ENCODE measurements at regions not wholly inside any gene's neighbourhood (a gene's known extent, or its start where the extent isn't known, plus 50 kb on each side); places are given as distances from the start of the nearest gene placed in this dataset.

DNA sequence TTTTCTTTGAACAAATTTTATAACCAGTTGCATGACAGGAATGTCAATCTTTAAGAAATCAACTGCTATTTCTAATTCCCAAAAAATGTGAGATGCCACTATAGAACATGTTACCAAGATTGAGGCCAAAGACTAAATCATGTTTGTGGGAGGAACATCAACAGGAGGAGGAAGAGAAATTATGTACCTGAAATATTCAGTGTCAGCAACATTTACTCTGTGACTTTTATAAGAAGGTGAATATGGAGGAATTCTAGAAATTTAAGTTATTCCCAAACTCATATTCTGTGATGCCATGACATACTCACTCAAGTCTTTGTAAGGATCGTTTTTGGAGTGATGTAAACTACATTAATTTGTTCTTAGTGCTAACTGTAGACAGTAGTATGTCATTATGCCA is 408.4 kb downstream of the SH2D4B start:
- intact Hi-C loops (cut with DNase I) = no loop called here
- no peak overlapping the region for H3K4me3 ChIP-seq

DNA sequence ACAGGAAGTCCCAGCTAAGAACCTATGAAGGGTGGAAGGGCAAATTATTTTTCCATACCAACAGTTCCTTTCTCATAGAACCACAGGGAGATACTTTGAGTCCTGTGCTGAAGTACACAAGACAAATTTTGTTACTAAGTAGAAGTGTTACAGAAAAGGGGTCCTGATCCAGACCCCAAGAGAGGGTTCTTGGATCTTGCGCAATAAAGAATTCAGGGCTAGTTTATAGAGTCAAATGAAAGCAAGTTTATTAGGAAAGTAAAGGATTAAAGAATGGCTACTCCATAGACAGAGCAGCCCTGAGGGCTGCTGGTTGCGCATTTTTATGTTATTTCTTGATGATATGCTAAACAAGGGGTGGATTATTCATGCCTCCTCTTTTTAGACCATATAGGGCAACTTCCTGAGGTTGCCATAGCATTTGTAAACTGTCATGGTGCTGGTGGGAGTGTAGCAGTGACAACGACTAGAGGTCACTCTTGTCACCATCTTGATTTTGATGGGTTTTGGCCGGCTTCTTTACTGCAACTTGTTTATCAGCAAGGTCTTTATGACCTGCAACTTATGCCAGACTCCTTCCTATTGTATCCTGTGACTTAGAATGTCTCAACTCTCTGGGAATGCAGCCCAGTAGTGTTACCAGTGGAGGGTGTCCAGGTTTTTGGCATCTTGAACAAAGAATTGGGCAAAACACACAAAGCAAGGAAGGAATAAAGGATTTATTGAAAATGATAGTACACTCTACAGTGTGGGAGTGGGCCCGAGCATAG is 409.4 kb downstream of the SH2D4B start:
- H3K36me3 ChIP-seq = no peaks in the 10 kb centered on the region
- TF ChIP-seq POLR2AphosphoS5 (IDR thresholded peaks at IDR 0.05; ENCODE audit: insufficient read depth in 1 of 2, low read depth in 1 of 2) = no peak
- TF ChIP-seq CTCF (IDR thresholded peaks at IDR 0.05) = no peak
- no peak for TF ChIP-seq POLR2A (IDR thresholded peaks at IDR 0.05)
- H3K27me3 ChIP-seq = no peaks in the 10 kb centered on the region
- H3K9me3 ChIP-seq = no peaks in the 10 kb centered on the region
- H3K4me3 ChIP-seq = no peak overlapping the region
- DNase-seq (ENCODE audit: extremely low spot score in 2 of 2) = no peak
- intact Hi-C loops (cut with DNase I) = no loop called here
- peaks cover 16% of the 10 kb centered on the region for H3K4me1 ChIP-seq
- H3K27ac ChIP-seq = no peak overlapping the region

More for the DNA sequence above, 408.4 kb downstream of the SH2D4B start:
- Histone ChIP-seq H3K27me3 (no peaks in the 10 kb centered on the region), H3K27ac (no peak overlapping the region), H3K36me3 (no peaks in the 10 kb centered on the region), H3K9me3 (no peaks in the 10 kb centered on the region), H3K4me1 (peaks cover 16% of the 10 kb centered on the region)
- no peak for DNase-seq (ENCODE audit: extremely low spot score in 2 of 2)
- TF ChIP-seq CTCF (IDR thresholded peaks at IDR 0.05) = no peak
- TF ChIP-seq POLR2AphosphoS5 (IDR thresholded peaks at IDR 0.05; ENCODE audit: insufficient read depth in 1 of 2, low read depth in 1 of 2) = no peak
- no peak for TF ChIP-seq POLR2A (IDR thresholded peaks at IDR 0.05)

GRCh38 chr10:80949785-80950184 is 412.1 kb downstream of the SH2D4B start:
- no peaks in the 10 kb centered on the region for H3K36me3 ChIP-seq
- no peaks in the 10 kb centered on the region for H3K27me3 ChIP-seq
- DNase-seq (ENCODE audit: extremely low spot score in 2 of 2) = no peak
- H3K4me3 ChIP-seq = no peak overlapping the region
- H3K27ac ChIP-seq = no peak overlapping the region
- TF ChIP-seq CTCF (IDR thresholded peaks at IDR 0.05) = no peak
- no peak for TF ChIP-seq POLR2A (IDR thresholded peaks at IDR 0.05)
- no peak for TF ChIP-seq POLR2AphosphoS5 (IDR thresholded peaks at IDR 0.05; ENCODE audit: insufficient read depth in 1 of 2, low read depth in 1 of 2)
- peaks cover 16% of the 10 kb centered on the region for H3K4me1 ChIP-seq
- intact Hi-C loops (cut with DNase I) = no loop called here
- H3K9me3 ChIP-seq = no peaks in the 10 kb centered on the region

DNA sequence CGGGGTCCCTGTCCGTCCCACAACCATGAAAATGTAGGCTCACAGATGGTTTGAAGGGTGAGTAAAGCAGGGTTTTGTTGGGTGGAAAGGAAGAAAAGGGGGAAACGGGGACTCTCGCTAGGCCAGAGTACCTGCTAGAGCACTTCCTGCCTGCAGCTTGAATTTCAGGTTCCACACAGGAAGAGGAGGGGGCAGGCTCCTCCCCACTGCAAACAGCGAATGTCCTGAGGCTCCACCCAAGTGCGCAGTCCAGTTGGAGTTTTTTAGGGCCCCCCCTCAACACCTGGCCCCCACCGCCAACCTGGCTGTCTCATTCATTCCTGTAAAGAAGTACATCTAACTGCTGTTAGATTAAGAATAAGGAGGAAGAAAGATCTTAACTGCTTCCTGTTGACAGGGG is 414.7 kb downstream of the SH2D4B start:
- no peak for TF ChIP-seq CTCF (IDR thresholded peaks at IDR 0.05)
- no peak for TF ChIP-seq POLR2A (IDR thresholded peaks at IDR 0.05)
- TF ChIP-seq POLR2AphosphoS5 (IDR thresholded peaks at IDR 0.05; ENCODE audit: insufficient read depth in 1 of 2, low read depth in 1 of 2) = no peak
- Histone ChIP-seq H3K4me3 (no peak overlapping the region), H3K27me3 (no peaks in the 10 kb centered on the region), H3K9me3 (no peaks in the 10 kb centered on the region), H3K27ac (no peak overlapping the region), H3K4me1 (peaks cover 3% of the 10 kb centered on the region), H3K36me3 (no peaks in the 10 kb centered on the region)
- intact Hi-C loops (cut with DNase I) = no loop called here
- no peak for DNase-seq (ENCODE audit: extremely low spot score in 2 of 2)

- H3K4me3 ChIP-seq = no peak overlapping the region
- H3K27ac ChIP-seq = no peak overlapping the region
- H3K9me3 ChIP-seq = no peaks in the 10 kb centered on the region
- intact Hi-C loops (cut with DNase I) = no loop called here
- no peaks in the 10 kb centered on the region for H3K27me3 ChIP-seq
- no peaks in the 10 kb centered on the region for H3K4me1 ChIP-seq
- no peak for TF ChIP-seq POLR2AphosphoS5 (IDR thresholded peaks at IDR 0.05; ENCODE audit: insufficient read depth in 1 of 2, low read depth in 1 of 2)
- DNase-seq (ENCODE audit: extremely low spot score in 2 of 2) = no peak
- H3K36me3 ChIP-seq = no peaks in the 10 kb centered on the region
These were observed 419.5 kb downstream of the SH2D4B start for GRCh38 chr10:80957161-80957560.
